ENCODE measurements at regions not wholly inside any gene's neighbourhood (a gene's known extent, or its start where the extent isn't known, plus 50 kb on each side); places are given as distances from the start of the nearest gene placed in this dataset.

- no peak for DNase-seq
These were observed 120.3 kb upstream of the SERTM1 start for GRCh38 chr13:36553491-36553890.

DNA sequence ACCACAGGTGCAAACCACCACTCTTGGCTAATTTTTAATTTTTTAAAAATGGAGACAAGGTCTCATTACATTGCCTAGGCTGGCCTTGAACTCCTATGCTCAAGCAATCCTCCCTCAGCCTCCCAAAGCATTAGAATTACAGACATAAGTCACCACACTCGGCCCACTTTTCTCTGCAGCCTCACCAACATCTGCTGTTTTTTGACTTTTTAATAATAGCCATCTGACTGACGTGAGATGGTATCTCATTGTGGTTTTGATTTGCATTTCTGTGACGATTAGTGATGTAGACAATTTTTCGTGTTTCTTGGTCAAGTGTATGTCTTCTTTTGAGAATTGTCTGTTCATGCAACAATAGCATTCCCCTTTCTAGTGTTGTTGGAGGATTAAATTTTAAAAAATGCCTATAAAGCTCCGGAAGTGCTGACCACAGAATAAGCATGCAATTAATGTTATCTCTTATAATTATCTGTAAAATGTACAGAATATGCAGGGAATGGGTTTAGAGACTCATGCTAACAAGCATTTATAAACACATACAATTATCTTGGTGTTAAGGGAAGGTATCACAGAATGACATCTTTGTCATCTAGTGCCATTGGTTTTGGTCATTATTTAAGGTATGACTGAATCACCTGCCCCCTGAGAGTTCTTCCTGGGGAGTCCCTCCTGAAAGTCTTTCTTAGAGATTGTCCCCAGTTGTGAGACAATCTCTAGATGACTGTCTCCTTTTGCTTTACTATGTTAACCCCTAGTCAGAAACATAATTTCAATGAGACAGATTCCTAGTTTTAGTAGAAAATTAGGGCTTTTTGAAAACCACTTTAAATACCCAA, 118.5 kb upstream of the SERTM1 start:
- DNase-seq, result no peak

- DNase-seq, result no peak
These were observed 114.4 kb upstream of the SERTM1 start for GRCh38 chr13:36559375-36559774.

DNA sequence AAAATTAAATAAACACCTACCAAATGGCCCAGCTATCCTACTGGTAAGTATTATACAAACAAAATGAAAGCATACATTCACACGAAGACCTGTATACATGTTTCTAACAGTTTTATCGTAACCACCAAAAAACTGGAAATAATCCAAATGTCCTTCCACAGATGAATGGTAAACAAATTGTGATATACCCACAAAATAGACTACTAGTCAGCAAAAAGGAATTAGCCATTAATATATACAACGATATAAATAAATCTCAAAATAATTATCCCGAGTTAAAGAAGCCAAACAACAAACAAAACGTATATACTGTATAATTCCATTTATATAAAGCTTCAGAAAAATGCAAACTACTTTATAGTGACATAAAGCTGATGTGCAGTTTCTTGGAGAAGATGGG, 106.3 kb upstream of the SERTM1 start:
- no peak for DNase-seq

- no peak for DNase-seq
These were observed 103.3 kb upstream of the SERTM1 start for GRCh38 chr13:36570489-36570888.

- no peak for DNase-seq
These were observed 102.4 kb upstream of the SERTM1 start for GRCh38 chr13:36571444-36571843.

DNA sequence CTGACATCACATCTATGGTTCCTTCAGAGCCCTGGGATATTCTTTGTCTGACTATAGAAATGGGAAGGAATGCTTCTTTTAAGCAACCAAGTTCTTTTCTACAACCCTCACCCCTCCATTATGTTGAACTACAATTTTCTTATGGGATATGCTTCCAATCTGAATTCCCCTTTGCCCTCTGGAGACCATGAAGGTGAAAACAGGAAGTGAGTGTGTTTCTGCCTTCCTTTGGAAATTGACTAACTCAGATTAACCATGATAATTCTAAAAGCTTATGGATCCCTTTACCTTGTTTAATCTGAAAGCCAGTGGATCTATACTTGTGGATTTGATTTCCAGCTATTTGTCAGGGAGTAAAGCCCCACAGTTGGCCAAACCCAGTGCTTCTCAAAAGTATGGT, 90.8 kb upstream of the SERTM1 start:
- no peak for DNase-seq

DNA sequence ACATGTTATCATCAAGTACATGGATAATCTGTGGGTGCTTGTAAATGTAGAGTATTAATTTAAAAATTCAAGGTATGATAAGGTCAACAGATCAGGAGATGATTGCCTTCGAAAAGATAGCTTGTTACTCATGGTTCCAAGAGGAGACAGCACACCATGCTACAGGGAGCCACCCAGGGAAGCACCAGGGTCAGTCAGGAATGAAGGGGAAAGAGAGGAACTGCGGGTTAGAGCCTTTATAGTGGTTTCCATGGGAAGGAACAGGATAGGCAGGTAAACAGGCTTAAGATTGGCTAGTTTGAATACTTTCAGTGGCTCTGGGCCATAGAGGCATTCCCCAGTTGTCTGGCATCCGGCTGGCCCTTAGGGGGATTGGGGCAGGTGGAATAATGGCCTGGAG, 74.2 kb upstream of the SERTM1 start:
- no peak for DNase-seq

- no peak for DNase-seq
These were observed 72.6 kb upstream of the SERTM1 start for GRCh38 chr13:36601186-36601585.

GRCh38 chr13:36606060-36606459, 67.8 kb upstream of the SERTM1 start:
- no peak for DNase-seq

DNA sequence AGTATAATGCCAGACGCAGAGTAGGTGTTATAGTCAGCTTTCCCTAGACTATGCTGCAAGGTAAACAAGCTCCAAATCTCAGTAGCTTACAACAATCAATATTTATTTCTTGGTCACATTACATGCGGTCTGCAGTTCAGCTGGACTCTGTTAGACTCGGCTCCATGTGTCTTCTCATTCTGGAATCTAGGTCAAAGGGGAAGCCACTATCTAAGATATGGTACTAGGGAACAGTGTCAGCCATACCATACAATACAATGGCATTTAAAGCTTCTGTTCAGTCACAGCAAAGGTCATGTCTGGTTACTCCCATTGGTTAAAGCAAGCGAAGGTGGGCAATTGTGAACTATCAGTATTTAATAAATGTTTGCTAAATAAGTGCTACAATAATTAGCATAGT, 65.3 kb upstream of the SERTM1 start:
- no peak for DNase-seq

DNA sequence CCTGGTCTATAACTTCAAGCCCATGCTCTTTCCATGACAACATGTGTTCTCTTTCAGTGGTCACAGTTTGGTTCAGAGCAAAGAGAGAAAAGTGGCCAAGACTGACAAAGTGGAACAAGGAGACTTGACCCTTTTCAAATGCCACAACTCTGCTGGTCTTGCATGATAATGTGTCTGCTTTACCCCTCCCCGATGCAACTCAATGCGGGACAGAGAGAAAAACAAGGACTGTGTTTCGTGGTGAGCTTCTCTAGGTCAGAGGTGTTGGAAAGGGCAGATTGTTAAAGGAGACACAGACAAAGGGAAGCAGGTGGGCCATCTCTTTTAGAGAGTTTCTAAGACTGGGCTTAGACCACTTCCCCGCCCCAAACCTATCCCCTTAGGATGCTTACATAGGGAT, 61.6 kb upstream of the SERTM1 start:
- DNase-seq, result no peak

GRCh38 chr13:36616706-36617105, 57.1 kb upstream of the SERTM1 start:
- DNase-seq, result no peak

DNA sequence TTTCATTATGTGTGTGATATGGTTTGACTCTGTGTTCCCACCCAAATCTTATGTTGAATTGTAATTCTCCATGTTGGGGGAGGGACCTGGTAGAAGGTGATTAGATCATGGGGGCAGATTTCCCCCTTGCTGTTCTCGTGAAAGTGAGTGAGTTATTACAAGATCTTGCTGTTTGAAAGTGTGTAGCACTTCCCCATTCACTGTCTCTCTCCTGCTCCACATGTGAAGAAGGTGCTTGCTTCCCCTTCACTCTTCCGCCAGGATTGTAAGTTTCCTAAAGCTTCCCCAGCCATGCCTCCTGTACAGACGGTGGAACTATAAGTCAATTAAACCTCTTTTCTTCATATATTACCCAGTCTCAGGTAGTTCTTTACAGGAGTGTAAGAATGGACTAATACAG, 54.3 kb upstream of the SERTM1 start:
- no peak for DNase-seq

Measured in NCI-H2081 treated with DMSO at 0.1 percent for 48 hours (cell line).